ENCODE measurements at regions not wholly inside any gene's neighbourhood (a gene's known extent, or its start where the extent isn't known, plus 50 kb on each side); places are given as distances from the start of the nearest gene placed in this dataset.

GRCh38 chr18:1292167-1292566 is 387.5 kb downstream of the ADCYAP1 start:
- ATAC-seq (no peak), DNase-seq (ENCODE audit: low read depth, low spot score) (no peak)
- Histone ChIP-seq H3K9me3 (ENCODE audit: control insufficient read depth in 1 of 2, insufficient read depth in 1 of 2, low read depth in 1 of 2, low read length in 2 of 2) (no peaks in the 10 kb centered on the region), H3K4me1 (ENCODE audit: control insufficient read depth in 1 of 2, insufficient read depth in 2 of 2, low read length in 2 of 2) (no peaks in the 10 kb centered on the region), H3K79me2 (ENCODE audit: insufficient read depth, low read length) (no peaks in the 10 kb centered on the region), H3K9ac (ENCODE audit: low read length) (no peak overlapping the region), H2AFZ (ENCODE audit: low read depth, low read length, poor library complexity, severe bottlenecking) (no peak overlapping the region), H3K36me3 (ENCODE audit: control insufficient read depth in 1 of 2, insufficient read depth in 2 of 2, low read length in 2 of 2) (no peaks in the 10 kb centered on the region), H3K27ac (ENCODE audit: low read depth, low read length) (no peak overlapping the region), H4K20me1 (ENCODE audit: insufficient read depth) (no peaks in the 10 kb centered on the region), H3K4me3 (replicated peaks in 1 of 2; ENCODE audit: low read depth in 1 of 2, low read length in 2 of 2) (no peak overlapping the region), H3K4me2 (ENCODE audit: low read length) (no peak overlapping the region), H3K27me3 (ENCODE audit: insufficient read depth, low read length) (no peaks in the 10 kb centered on the region; the same call in 1 of the 2 replicates), H3K9me2 (ENCODE audit: insufficient read depth) (no peaks in the 10 kb centered on the region)
- ChIA-PET CTCF (no interaction called here), POLR2A (no interaction called here), RAD21 (ENCODE audit: low non-redundant PET in 1 of 2, low total read pairs in 2 of 2, uncharacterized antibody in 2 of 2, unreplicated experiment in 2 of 2) (no interaction called here)
- TF ChIP-seq SRF (IDR thresholded peaks at IDR 0.05; ENCODE audit: low read depth) (no peak), CEBPB (IDR thresholded peaks at IDR 0.05; ENCODE audit: low read depth) (no peak), POLR2A (IDR thresholded peaks at IDR 0.05; ENCODE audit: borderline replicate concordance, extremely low read depth, insufficient read depth, insufficient read length) (no peak), ELF1 (IDR thresholded peaks at IDR 0.05; ENCODE audit: borderline replicate concordance, low read depth) (no peak), POLR2AphosphoS5 (IDR thresholded peaks at IDR 0.05; ENCODE audit: low read depth, low read length) (no peak), SIN3A (IDR thresholded peaks at IDR 0.05; ENCODE audit: low read depth) (no peak), CTCF (IDR thresholded peaks at IDR 0.05 in 2 of 3, conservative IDR thresholded peaks at IDR 0.05 in 1 of 3; ENCODE audit: borderline replicate concordance in 1 of 3, insufficient read depth in 1 of 3, low read depth in 2 of 3, low read length in 2 of 3) (no peak), YY1 (IDR thresholded peaks at IDR 0.05; ENCODE audit: extremely low read depth, insufficient replicate concordance, low read depth, low read length) (no peak), SP1 (IDR thresholded peaks at IDR 0.05; ENCODE audit: low read depth) (no peak), EGR1 (IDR thresholded peaks at IDR 0.05; ENCODE audit: low read depth) (no peak), EZH2phosphoT487 (IDR thresholded peaks at IDR 0.05; ENCODE audit: borderline replicate concordance) (no peak), ATF3 (IDR thresholded peaks at IDR 0.05) (no peak), CBX3 (IDR thresholded peaks at IDR 0.05; ENCODE audit: low read depth) (no peak), MAX (IDR thresholded peaks at IDR 0.05) (no peak), EZH2 (IDR thresholded peaks at IDR 0.05) (no peak), FOSL1 (IDR thresholded peaks at IDR 0.05; ENCODE audit: low read depth) (no peak), JUND (IDR thresholded peaks at IDR 0.05) (no peak)
- intact Hi-C loops (cut with micrococcal nuclease): no loop called here
- no TSS peak for BruUV-seq (replicated peaks)
